Ramos (cell line): ENCODE measurements at regions not wholly inside any gene's neighbourhood (a gene's known extent, or its start where the extent isn't known, plus 50 kb on each side); places are given as distances from the start of the nearest gene placed in this dataset.

Experiments
- in situ Hi-C: fragments of 300-500 bp; cut with MboI; formaldehyde crosslinking; loops from one replicate; pipeline ENCODE4 v1.14.3; 2022; ENCODE audit warnings: low sequenced_read_pairs; ENCODE audit not compliant: unreplicated experiment

DNA sequence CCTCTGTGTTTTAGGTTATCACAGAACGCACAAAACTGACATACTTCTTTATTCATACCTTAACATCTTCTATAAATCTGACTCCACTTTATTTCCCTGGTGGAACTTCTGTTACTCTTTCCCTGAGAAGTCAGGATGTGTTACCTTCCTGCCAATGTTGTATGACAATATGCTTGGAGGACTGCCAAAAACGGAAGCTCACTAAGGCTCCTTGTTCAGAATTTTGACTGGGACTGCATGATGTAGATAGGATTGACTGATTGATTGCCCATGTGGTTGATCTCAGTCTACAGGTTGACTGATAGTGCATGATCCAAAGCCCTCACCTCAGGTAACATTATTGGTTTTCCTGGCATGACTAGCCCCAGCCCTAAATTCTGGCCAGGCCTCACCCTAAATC, 319.4 kb downstream of the TLR4 start:
- in situ Hi-C loops = no loop called here

DNA sequence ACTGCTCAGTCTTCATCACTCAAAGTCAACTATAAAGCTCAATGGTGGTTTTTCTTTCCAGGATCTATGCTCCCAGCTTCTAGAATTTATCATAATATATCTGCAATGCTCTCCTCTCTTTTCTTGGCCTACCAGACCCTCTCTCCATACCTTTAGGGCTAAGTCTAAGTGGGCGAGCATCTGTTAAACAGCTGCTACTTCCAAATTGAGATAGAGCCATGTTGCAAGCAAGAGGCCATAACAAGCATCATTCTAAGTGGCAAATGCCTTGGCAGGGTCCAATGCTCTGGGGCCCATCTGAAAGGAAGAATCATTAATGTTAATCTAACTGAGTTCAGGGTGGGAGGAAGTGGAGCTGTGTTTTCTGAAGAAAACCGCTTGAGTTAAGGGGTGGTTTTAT, 324.0 kb downstream of the TLR4 start:
- in situ Hi-C loops = no loop called here

DNA sequence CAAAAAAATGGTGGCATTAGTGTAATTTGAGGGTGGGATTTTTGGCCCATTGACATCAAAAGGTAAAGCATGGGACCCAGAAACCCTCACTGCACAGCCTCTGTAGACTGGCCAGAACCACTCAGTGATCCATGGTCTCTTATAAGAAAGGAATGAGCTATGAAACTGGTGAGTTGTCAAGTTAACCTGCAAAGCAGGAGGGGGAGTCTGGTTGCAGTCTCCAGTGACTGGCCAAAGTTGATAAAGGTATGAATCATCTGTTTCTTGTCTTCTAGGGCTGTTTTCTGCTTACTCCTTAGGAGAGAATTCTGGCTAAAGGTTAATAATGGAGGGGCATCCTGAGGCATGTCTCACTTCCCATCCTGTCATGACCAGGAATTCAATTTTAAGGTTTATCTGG, 325.2 kb downstream of the TLR4 start:
- in situ Hi-C loops = no loop called here

DNA sequence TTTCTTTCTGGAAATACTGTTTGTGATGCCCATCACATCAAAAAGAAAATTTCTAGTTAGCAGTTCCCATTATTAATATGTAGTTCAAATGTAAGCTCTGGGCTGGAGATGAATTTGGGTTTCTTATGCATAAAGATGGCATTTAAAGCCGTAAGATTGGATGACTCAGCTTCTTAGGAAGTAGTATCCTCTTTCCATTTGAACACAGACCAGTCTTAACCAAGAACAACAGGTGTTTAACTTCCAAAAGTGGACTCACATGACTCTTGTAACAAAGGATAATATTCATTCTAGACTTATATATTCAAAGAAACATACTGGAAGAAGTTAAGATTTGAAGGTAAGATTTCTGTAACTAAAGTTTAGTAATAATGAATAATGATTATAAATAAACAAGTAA, 330.5 kb downstream of the TLR4 start:
- in situ Hi-C loops = no loop called here

DNA sequence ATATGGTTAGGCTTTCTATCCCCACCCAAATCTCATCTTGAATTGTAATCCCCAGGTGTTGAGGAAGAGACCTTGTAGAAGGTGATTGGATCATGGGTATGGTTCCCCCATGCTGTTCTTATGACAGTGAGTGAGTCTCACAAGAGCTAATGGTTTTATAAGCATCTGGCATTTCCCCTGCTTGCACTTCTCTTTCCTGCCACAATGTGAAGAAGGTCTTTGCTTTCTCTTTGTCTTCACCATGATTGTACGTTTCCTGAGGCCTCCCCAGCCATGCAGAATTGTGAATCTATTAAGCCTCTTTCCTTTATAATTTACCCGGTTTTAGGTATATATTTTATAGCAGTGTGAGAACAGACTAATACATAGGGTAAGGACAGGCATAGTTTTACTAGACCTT, 334.5 kb downstream of the TLR4 start:
- in situ Hi-C loops = no loop called here

DNA sequence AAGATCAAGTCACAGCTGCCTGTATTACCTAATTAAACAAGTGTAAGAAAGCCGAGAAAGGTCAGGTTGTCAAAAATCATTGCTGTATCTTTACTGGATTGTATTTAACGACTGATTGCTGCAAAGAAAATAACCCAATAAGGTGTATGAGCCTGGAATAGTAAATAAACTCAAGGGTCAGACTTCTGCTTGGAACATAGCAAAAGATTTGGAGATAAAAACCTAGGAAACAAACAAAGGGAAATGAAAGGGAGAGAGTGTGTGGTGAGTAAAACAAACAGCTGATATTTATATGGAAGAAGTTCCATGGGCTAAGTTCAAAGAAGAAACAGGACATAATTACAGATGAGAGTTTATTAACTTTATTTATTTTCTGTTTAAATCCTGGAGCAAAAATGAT, 354.0 kb downstream of the TLR4 start:
- in situ Hi-C loops = no loop called here

DNA sequence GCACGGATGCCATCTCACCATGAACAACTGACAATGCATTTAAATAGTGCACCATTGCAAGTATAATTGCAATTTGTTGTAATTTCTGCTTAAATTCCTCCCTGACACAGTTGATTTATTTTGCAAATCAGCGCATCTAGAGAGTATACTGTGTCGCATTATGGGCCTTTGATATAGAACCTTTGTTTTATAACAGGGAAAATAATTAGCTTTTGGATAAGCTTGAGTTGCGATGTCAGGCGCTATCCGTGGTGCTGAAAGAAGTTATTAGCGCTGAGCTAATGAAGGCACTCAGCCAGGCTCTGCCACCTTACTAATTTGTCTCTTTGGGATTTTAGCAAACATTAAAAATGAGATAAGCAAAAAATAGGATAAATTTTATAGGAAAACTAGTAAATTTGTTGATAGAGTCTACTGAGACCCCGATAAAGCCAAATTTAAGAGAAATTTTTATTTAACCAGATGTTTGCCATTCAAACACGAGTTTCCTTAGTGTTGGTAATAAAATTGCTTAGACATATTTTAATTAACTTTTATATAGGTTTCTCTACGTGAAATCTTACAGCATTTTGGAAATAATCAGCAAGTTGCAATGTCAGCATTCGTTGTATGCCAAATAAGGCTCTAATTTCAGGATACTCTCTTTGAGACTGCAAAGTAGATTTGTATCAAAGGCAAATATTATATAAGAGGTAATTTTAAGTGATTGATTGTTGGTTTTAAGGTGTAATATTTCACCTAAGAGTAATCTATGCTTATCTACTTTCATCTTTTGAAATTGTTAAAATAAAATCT, 355.5 kb downstream of the TLR4 start:
- in situ Hi-C loops = no loop called here

DNA sequence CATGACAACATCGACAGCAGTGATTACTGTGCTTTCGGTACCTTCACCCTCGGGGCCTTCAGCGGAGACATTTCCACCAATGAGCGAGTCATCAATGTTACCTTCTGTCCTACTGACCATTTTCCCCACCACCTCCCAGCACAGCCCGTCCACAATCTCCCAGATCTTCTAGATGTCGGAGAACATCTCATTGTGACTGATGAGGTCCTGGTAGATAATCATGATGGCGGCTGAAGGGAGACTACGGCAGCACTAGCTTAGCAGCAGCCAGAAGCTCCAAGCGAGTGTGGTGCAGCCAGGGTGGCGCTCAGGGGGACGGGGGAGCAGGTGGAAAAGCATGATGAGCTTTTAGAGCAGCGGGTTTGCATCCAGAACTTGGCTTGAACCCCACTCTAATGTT, 379.0 kb downstream of the TLR4 start:
- in situ Hi-C loops = no loop called here

DNA sequence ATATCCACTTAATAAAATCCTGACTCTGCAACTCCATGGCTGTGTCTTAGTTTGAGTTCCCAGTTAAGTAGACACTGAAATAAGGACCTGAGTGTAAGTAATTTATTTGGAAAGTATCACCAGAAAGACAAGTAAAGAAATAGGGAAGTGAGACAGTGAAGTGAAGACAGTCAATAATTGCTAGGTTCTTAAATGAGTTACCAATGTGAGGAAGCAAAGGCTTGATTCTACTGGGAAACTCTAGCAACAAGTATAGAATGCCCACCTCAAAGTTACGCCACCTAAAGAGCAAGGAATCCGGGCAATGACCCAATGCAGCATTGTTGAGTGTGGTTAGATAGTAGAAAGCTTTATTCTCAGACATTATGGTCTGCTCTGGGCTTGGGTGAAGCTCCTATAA, 383.9 kb downstream of the TLR4 start:
- in situ Hi-C loops = no loop called here

DNA sequence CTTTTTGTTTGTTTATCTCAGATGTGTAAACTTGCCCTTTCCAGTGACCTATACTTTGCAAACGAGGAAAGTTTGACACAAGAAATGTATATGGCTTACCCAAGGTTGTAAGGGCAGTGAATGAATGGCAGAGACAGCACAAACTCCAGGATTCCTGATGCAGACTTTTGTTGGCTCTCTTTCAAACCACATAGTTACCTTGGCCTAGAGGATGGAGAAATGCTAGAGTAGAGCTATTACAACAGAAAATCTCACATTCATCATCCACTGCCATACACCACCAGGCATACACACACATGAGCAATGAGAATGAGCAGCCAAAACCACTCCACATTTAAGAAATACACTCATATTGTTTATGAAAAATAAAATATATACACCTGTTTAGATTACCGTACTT, 387.0 kb downstream of the TLR4 start:
- in situ Hi-C loops = no loop called here

DNA sequence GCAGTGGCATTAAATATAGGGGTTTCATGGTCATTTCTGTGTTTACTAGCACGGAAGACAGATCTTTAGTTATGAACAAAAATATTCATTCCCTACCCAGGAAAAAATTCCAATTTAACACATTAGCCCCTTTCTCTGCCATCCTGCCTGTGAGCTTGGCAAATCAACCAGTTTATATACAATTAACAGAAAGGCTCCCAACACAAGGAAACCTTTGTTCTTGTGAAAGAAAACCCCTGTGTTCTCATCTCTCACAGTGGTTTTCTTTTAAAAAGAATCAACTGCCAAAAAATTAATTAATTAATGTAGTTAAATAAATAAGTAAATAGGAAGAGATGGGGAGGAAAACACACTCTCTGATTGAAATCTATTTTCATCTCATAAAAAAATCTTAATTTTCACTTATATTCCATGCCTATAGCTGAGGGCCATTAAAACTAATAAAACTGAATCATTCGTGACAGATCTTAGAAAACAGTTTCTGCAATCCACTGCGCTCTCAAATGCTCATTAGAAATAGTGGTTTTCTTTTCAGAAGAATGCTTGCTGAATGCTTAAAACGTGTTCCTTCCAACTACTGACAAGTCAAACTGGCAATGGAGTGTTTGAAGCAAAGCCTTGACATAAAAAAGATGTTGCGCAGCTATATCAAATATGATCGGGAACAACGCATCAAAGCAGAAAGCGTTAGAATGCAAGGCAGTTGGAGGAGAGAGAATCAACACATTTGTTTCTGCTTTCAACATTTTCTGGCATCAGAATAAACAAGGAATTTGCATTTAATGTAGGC, 387.7 kb downstream of the TLR4 start:
- in situ Hi-C loops = no loop called here

DNA sequence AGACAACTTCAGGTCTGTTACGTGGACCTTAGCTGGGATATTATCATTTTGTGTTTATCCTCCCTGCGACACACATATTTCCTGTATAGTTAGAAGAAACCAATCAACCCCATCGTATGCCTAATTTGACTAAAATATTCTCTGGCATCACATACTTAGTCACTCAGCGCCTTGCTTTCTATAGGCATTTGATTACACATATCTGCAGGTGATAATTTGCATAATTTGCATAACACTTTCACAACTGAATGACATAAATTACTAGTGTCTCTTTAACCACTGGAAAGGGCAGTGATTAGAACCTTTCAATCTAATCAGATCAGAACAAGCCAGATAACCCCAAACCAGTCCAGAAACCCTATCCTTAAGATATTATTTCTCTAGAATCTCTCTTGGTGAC, 390.2 kb downstream of the TLR4 start:
- in situ Hi-C loops = no loop called here

DNA sequence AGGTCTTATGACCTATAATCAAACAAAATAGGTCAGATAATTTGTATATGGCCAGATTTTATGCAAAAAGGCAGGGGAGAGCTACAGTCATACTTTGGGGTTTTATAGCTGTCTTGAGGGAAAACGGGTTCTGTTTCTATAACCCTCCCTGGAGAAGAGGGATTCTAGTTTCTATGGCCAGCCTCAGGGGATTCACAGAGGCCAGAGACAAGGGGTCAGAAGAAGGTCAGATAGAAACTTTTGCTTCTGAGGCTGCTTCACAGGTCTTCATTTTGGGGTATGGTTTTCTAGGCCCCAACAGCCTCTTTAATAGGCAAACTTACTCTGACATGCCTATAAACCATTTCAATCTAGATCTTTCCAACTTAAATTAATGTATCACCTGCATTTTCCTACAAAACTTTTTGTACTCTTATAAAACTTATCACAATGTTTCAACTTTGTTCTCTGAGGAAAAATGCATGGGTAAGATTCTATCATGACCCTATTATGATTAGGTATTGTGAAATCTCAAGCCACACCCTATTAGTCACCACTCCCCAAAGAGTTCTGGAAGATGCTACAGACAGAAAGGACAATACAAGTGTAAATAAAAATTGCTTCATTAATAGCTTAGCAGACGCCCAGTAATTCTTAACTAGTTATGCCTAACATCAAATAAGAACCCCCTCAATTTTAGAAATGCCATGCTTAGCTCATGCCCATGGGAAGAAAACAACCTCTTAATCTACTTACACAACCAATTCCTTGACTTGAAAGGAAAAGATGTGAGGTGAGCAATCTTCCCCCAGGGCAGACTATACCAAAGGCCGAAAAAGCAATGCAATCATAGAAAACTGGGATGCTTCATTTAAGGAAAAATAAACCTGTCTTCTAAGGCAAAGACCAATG, 396.6 kb downstream of the TLR4 start:
- in situ Hi-C loops = no loop called here

DNA sequence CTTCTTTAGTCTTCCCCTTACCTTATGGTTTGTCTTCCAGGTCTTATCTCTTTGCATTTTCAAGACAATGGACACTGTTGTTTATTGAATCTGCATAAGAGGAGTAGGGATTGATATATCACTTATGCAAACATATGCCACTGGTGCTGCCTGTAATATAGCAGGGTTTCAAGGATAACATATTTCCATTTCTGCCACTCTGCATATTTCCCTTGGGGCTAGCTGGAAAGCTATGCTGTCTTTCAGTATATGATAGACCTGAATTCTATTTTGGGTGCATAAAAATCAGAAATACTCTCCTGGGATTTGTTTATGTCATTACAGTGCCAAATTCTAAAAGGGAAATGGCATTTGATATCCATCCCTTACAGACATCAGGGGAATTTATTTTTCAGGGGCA, 400.2 kb downstream of the TLR4 start:
- in situ Hi-C loops = no loop called here

DNA sequence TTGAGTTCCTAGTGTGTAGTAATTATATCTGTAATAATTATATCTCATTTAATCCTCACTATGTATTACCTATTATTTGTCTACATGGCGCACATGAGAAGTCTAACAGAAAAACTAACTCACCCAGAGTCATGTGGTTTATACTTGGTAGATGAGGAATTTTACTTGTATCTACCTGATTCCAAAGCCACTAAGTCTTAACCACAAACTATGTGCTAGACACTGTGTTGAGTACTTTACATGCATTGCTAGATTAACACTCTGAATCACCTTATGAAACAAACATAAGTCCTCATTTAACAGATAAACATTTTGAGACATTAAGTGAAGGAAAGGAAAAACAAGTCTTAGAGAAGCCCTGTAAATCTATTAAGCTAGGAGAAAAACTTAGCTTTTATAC, 404.8 kb downstream of the TLR4 start:
- in situ Hi-C loops = no loop called here

DNA sequence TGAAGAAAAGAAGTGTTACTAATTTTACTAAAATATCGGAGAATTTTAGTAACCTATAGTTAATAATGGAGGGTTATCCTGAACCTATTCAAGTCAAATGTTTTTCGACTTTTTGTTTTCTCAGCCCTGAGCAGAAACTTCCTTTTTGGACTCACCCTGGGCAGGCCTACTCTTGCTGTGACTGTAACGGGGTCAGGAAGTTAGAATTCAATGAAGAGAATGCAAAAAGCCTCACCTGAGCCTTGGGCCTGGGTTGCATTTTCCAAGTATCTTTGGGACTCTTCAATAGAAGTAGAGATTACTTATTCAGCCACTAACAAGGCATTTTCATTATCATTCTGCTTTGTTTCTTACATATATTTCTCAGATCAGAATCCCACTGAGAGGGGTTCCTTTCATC, 405.3 kb downstream of the TLR4 start:
- in situ Hi-C loops = no loop called here

DNA sequence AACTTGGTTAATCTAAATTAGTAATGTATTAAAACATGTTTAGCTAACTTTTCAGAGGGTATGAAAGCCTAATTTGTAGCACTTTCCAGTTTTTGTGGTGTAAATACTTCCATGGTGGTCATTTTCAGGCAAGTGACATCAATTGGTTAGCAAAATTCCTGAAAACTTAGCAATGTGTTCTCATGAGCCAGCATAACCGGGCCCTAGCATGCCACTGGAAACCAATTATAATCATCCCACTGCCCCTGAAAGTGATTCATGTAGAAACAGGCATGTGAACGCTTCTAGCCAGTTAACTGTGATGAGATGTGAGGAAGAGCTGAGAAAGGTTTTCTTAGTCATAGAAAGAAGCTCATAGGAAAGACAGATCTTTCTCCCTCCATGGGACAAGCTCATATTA, 417.2 kb downstream of the TLR4 start:
- in situ Hi-C loops = no loop called here

DNA sequence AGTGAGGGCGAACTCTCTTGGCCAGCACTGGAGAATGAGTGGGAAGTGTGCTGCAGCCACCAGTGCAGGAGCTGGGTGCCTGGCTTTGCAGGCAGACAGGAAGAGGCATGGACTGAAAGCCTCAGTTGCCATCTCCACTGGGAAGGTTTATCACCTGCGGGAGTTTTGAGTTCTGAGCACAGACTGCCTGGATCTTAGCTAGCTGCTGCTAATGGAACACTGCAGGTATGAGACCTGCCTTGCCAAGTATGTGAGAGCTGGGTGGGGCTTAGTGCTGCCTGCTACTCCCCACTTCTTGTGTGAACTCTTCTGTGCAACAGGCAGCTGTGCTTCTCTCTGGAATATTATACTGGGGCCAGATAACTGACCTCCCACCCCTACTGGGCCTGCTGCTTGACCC, 424.1 kb downstream of the TLR4 start:
- in situ Hi-C loops = no loop called here

DNA sequence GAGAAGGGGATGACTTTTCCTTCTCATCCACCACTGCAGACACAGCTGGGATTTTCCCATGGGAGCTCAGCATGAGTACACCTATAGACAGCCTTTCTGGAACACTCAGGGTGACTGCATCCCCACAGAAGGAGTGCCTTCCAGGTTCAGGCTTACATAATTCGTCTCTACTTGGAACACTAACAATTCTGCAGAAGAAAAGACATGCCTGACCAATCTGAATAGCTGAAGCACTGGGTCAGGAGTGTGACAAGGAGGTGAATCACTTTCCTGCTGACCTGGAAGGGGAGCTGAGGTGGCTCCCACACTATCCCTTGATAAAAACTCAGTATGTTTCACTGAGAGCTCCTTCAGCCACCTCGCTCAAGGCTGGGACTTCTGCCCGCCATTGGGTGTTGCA, 425.3 kb downstream of the TLR4 start:
- in situ Hi-C loops = no loop called here

DNA sequence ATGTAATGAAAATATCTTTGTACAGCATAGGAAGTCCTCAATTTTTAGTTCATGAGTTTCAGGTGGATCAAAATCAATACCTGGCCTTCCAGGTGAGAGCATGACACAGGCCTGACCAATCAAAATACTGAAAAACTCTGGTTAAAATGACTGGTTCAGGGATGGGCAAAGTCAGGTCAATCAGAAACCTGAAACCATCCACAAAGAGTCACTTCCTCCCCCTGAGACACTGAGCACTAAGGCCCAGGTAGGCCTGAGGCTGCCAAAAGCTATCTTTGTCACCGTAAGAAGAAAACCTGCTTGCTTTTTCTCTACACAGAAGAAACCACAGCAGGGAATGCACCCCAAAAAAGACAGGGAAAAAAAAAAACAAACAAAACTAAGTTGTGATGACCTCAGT, 444.8 kb downstream of the TLR4 start:
- in situ Hi-C loops = no loop called here

DNA sequence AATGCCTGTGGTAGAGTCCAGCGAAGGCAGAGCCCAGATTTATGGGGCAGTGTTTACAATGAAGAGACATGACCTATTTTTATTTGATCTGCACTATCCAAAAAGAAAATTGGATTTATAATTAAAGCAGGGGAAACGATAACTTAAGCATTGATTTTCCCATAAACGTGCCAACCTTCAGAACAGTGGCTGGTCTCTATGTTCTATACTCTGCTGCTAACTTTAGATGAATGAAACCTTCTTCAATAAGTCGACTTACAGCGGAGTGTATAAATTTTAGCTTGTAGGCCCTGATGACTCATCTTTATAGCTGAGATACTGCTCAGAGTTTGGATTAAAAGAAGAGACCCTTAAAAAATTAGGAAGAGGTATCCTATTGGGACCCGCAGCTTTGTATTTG, 452.6 kb downstream of the TLR4 start:
- in situ Hi-C loops = no loop called here
